ENCODE measurements at regions not wholly inside any gene's neighbourhood (a gene's known extent, or its start where the extent isn't known, plus 50 kb on each side); places are given as distances from the start of the nearest gene placed in this dataset.
"Not testable (repeated sequence)": the region's sequence is repeated elsewhere in the genome, so short reads cannot be mapped to it uniquely, and the experiment has no call there.

DNA sequence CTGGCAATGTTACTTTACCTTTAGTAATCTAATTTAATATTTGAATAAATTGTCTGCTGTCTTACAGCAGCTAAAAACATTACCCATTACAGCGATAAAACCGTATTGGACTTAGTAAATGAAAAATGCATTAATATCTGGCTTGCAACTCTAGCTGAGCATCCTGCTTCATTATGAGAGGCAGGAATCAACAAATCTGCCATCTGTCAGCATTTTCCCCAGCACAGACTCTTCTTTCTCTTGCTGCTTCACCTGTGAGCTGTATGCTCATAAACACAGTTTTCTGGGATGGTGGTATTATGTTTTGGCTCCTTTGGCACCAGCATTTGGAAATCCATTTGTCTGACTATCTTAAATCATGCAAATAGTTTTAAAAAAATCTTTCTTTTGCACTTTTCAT, 487.1 kb downstream of the KCNT2 start:
- Histone ChIP-seq H3K4me1 (no peaks in the 10 kb centered on the region), H3K27me3 (no peaks in the 10 kb centered on the region), H3K9me3 (no peaks in the 10 kb centered on the region), H3K4me3 (ENCODE audit: low read depth, low read length) (no peak overlapping the region), H3K36me3 (no peaks in the 10 kb centered on the region)
- DNase-seq = no peak
- TF ChIP-seq, protein P1, sequence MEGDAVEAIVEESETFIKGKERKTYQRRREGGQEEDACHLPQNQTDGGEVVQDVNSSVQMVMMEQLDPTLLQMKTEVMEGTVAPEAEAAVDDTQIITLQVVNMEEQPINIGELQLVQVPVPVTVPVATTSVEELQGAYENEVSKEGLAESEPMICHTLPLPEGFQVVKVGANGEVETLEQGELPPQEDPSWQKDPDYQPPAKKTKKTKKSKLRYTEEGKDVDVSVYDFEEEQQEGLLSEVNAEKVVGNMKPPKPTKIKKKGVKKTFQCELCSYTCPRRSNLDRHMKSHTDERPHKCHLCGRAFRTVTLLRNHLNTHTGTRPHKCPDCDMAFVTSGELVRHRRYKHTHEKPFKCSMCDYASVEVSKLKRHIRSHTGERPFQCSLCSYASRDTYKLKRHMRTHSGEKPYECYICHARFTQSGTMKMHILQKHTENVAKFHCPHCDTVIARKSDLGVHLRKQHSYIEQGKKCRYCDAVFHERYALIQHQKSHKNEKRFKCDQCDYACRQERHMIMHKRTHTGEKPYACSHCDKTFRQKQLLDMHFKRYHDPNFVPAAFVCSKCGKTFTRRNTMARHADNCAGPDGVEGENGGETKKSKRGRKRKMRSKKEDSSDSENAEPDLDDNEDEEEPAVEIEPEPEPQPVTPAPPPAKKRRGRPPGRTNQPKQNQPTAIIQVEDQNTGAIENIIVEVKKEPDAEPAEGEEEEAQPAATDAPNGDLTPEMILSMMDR (IDR thresholded peaks at IDR 0.05; ENCODE audit: low read depth, low read length) = no peak

DNA sequence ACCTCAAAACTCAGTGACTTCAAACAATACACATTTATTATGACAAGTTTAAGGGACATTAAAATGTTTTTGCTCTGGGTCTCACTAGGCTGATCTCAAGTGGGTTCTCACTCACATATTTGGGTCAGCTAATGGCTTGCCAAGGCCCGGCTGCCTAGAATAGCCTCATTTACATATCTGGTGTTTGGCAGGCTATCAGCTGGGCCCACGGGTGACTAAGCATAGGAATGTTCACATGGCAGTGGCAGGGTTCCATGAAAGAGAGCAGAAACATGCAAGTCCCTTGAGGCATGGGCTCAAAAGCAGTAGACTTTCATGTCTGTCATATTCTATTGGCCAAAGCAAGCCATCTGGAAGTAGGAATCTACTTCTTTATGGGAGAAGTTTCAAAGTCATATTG, 492.6 kb downstream of the KCNT2 start:
- H3K9me3 ChIP-seq = no peaks in the 10 kb centered on the region
- no peak for DNase-seq
- H3K27me3 ChIP-seq = no peaks in the 10 kb centered on the region
- no peak overlapping the region for H3K4me3 ChIP-seq (ENCODE audit: low read depth, low read length)
- no peaks in the 10 kb centered on the region for H3K36me3 ChIP-seq
- TF ChIP-seq, protein P1 (IDR thresholded peaks at IDR 0.05; ENCODE audit: low read depth, low read length) = no peak
- H3K4me1 ChIP-seq = no peaks in the 10 kb centered on the region

DNA sequence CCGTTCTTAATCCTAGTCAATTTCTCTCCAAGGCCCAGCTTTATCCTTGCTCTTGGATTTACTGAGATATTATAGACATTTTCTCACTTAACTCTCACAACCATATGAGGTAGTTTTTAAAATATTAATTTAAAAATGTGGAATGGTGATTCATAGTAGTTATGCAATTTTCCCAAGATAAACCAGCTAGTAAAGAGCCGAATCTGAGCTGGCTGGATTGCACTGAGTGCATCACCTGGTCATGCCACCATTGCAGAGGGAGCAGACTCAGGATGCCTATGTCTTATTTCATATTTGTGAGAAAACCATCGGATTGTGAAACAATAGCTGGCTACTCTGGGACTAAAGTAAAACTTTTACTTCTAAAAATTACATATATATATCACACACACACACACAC, 494.0 kb downstream of the KCNT2 start:
- TF ChIP-seq, protein P1 (IDR thresholded peaks at IDR 0.05; ENCODE audit: low read depth, low read length) = no peak
- no peak for DNase-seq
- H3K9me3 ChIP-seq = no peaks in the 10 kb centered on the region

DNA sequence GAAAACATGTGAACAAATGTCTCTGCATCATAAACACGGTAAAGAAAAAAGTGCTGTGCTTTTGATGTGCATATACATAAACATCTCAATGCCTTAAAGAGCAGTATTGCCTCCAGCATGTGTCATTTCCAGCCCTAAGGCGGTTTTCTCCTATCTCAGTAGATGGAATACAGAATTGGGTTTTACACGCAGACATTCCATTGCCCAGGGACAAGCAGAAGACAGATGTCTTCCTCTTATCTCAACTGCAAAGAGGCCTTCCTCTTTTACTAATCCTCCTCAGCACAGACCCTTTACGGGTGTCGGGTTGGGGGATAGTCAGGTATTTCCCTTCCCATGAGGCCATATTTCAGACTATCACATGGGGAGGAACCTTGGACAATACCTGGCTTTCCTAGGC, 499.2 kb downstream of the KCNT2 start:
- not testable (repeated sequence) for DNase-seq; H3K9me3 ChIP-seq; H3K36me3 ChIP-seq; H3K4me1 ChIP-seq; H3K4me3 ChIP-seq (ENCODE audit: low read depth, low read length); H3K27me3 ChIP-seq

More for the DNA sequence above, 494.0 kb downstream of the KCNT2 start:
- Histone ChIP-seq H3K4me1 (no peaks in the 10 kb centered on the region), H3K4me3 (ENCODE audit: low read depth, low read length) (no peak overlapping the region), H3K27me3 (no peaks in the 10 kb centered on the region), H3K36me3 (no peaks in the 10 kb centered on the region)

DNA sequence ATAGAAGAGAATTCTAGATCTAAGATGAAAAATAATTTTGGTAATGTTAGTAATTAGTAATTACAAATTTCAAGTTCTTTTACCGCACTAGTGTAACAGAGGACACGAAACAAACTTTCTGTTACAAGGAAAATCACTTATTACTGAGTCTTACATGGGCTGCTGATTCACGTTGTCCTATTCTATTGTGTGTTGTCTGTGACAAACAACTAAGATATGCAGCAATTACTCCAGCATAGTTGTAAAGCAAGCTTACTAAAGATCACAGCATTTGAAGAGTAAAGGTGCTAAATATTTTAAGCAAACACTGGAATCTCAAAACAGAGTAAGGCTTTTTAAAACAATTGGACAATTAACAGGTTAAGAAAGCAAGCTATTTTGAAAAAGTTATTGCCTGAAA, 502.3 kb downstream of the KCNT2 start:
- no peaks in the 10 kb centered on the region for H3K27me3 ChIP-seq
- TF ChIP-seq, protein P1 (IDR thresholded peaks at IDR 0.05; ENCODE audit: low read depth, low read length) = no peak
- H3K4me1 ChIP-seq = no peaks in the 10 kb centered on the region
- no peak overlapping the region for H3K4me3 ChIP-seq (ENCODE audit: low read depth, low read length)
- H3K9me3 ChIP-seq = no peaks in the 10 kb centered on the region
- DNase-seq = no peak
- H3K36me3 ChIP-seq = no peaks in the 10 kb centered on the region

DNA sequence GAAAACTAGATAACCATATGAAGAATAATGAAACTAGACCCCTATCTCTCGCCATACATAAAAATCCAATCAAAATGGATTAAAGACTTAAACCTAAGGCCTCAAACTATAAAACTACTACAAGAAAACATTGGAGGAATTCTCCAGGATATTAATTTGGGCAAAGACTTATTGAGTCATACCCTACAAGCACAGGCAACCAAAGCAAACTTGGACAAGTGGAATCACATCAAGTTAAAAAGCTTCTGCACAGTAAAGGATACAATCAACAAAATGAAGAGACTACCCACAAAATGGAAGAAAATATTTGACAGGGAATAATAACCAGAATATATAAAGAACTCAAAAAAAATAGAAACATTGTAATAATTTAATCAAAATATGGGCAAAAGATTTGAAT, 505.4 kb downstream of the KCNT2 start:
- Histone ChIP-seq H3K4me3 (ENCODE audit: low read depth, low read length) (no peak overlapping the region), H3K9me3 (no peaks in the 10 kb centered on the region), H3K36me3 (no peaks in the 10 kb centered on the region), H3K4me1 (no peaks in the 10 kb centered on the region), H3K27me3 (no peaks in the 10 kb centered on the region)
- TF ChIP-seq, protein P1 (IDR thresholded peaks at IDR 0.05; ENCODE audit: low read depth, low read length) = no peak
- DNase-seq = no peak

DNA sequence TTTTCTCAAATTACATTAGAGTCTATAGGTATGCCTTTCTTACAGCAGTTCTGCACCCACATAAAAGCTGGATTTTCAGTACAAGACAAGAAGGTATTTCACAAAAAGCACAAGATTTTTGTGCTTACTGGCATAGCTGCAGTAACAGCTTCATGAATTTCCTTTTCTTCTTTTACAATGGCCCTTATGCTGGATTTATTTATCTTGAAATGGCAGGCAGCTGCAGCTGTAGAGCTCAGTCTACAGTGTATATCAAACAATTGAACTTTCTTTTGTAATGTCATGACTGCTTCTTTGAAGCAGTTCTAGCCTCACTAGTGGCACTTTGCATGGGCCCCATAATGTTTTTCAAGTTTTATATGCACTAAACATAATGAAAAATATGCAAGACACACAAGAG, 510.2 kb downstream of the KCNT2 start:
- Histone ChIP-seq H3K9me3 (no peaks in the 10 kb centered on the region), H3K36me3 (no peaks in the 10 kb centered on the region), H3K4me1 (no peaks in the 10 kb centered on the region), H3K4me3 (ENCODE audit: low read depth, low read length) (no peak overlapping the region), H3K27me3 (no peaks in the 10 kb centered on the region)
- no peak for DNase-seq
- TF ChIP-seq, protein P1 (IDR thresholded peaks at IDR 0.05; ENCODE audit: low read depth, low read length) = no peak
